ENCODE measurements at regions not wholly inside any gene's neighbourhood (a gene's known extent, or its start where the extent isn't known, plus 50 kb on each side); places are given as distances from the start of the nearest gene placed in this dataset.

DNA sequence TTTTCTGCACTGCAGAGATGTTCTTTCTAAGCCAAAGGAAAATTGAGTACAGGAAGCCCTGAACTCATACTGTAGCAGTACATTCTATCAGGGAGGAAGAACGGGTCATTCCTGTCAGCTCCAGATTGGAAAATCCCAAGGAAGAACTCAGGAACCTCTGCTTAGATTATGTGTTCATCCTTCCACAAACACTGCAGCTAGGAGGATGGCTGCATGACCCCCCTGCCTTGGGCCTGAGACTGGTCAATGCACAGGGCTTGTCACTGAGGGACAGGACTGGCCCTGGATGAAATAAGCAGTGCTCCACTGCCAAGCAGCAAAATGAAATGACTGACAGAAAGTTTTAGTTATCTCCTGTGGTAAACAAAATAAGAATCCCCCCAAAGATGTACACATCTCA, 1406.8 kb upstream of the TMEM132C start:
- no peak for TF ChIP-seq TAF1 (IDR thresholded peaks at IDR 0.05; ENCODE audit: low read depth)
- TF ChIP-seq EP300 (IDR thresholded peaks at IDR 0.05; ENCODE audit: borderline replicate concordance): no peak
- no peak for TF ChIP-seq USF1 (IDR thresholded peaks at IDR 0.05)

DNA sequence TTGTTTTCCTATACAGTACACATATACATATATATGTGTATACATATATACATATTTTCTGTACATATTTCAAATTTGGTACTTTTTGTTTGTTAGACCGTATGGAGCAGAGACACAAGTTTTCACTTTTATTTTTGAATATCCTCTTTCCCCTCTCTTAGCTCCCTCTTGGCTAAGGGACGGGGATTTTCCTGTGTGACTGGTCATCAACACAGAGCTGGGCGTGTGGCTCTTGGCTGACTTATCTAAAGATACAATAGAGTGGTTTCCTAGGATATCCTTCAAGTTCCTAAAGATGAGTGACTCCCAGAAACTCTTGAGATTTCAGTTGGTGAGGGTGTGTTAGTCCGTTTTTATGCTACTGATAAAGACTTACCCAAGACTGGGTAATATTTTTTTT, 1404.5 kb upstream of the TMEM132C start:
- TF ChIP-seq CEBPB (IDR thresholded peaks at IDR 0.05) (no peak), YY1 (IDR thresholded peaks at IDR 0.05; ENCODE audit: low read depth) (no peak), EGR1 (IDR thresholded peaks at IDR 0.05) (no peak), FOXM1 (IDR thresholded peaks at IDR 0.05; ENCODE audit: borderline replicate concordance, low read depth) (no peak), RAD21 (IDR thresholded peaks at IDR 0.05; ENCODE audit: low read depth) (no peak), NFIC (IDR thresholded peaks at IDR 0.05) (no peak), TCF12 (IDR thresholded peaks at IDR 0.05; ENCODE audit: low read depth) (no peak), TEAD4 (IDR thresholded peaks at IDR 0.05) (no peak), EP300 (IDR thresholded peaks at IDR 0.05; ENCODE audit: borderline replicate concordance) (no peak), CREB1 (IDR thresholded peaks at IDR 0.05; ENCODE audit: low read depth) (no peak), MAX (IDR thresholded peaks at IDR 0.05) (no peak), USF1 (IDR thresholded peaks at IDR 0.05) (no peak), TAF1 (IDR thresholded peaks at IDR 0.05; ENCODE audit: low read depth) (no peak), ZBTB7A (IDR thresholded peaks at IDR 0.05; ENCODE audit: low read depth) (no peak)
- TF ChIP-seq, protein P1, sequence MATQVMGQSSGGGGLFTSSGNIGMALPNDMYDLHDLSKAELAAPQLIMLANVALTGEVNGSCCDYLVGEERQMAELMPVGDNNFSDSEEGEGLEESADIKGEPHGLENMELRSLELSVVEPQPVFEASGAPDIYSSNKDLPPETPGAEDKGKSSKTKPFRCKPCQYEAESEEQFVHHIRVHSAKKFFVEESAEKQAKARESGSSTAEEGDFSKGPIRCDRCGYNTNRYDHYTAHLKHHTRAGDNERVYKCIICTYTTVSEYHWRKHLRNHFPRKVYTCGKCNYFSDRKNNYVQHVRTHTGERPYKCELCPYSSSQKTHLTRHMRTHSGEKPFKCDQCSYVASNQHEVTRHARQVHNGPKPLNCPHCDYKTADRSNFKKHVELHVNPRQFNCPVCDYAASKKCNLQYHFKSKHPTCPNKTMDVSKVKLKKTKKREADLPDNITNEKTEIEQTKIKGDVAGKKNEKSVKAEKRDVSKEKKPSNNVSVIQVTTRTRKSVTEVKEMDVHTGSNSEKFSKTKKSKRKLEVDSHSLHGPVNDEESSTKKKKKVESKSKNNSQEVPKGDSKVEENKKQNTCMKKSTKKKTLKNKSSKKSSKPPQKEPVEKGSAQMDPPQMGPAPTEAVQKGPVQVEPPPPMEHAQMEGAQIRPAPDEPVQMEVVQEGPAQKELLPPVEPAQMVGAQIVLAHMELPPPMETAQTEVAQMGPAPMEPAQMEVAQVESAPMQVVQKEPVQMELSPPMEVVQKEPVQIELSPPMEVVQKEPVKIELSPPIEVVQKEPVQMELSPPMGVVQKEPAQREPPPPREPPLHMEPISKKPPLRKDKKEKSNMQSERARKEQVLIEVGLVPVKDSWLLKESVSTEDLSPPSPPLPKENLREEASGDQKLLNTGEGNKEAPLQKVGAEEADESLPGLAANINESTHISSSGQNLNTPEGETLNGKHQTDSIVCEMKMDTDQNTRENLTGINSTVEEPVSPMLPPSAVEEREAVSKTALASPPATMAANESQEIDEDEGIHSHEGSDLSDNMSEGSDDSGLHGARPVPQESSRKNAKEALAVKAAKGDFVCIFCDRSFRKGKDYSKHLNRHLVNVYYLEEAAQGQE (IDR thresholded peaks at IDR 0.05; ENCODE audit: low read depth): no peak

GRCh38 chr12:126869644-126870043, 1397.3 kb upstream of the TMEM132C start:
- TF ChIP-seq CREB1 (IDR thresholded peaks at IDR 0.05; ENCODE audit: low read depth) (no peak), ZBTB7A (IDR thresholded peaks at IDR 0.05; ENCODE audit: low read depth) (no peak), EGR1 (IDR thresholded peaks at IDR 0.05) (no peak), EP300 (IDR thresholded peaks at IDR 0.05; ENCODE audit: borderline replicate concordance) (no peak)

- no peak for TF ChIP-seq ZBTB7A (IDR thresholded peaks at IDR 0.05; ENCODE audit: low read depth)
- TF ChIP-seq TEAD4 (IDR thresholded peaks at IDR 0.05): no peak
- TF ChIP-seq USF1 (IDR thresholded peaks at IDR 0.05): no peak
- TF ChIP-seq FOXM1 (IDR thresholded peaks at IDR 0.05; ENCODE audit: borderline replicate concordance, low read depth): no peak
- TF ChIP-seq CREB1 (IDR thresholded peaks at IDR 0.05; ENCODE audit: low read depth): no peak
- no peak for TF ChIP-seq TCF12 (IDR thresholded peaks at IDR 0.05; ENCODE audit: low read depth)
- TF ChIP-seq MAX (IDR thresholded peaks at IDR 0.05): no peak
- no peak for TF ChIP-seq CEBPB (IDR thresholded peaks at IDR 0.05)
- no peak for TF ChIP-seq EP300 (IDR thresholded peaks at IDR 0.05; ENCODE audit: borderline replicate concordance)
- no peak for TF ChIP-seq RAD21 (IDR thresholded peaks at IDR 0.05; ENCODE audit: low read depth)
- no peak for TF ChIP-seq TAF1 (IDR thresholded peaks at IDR 0.05; ENCODE audit: low read depth)
- TF ChIP-seq, protein P1 (IDR thresholded peaks at IDR 0.05; ENCODE audit: low read depth): no peak
- TF ChIP-seq EGR1 (IDR thresholded peaks at IDR 0.05): no peak
- no peak for TF ChIP-seq YY1 (IDR thresholded peaks at IDR 0.05; ENCODE audit: low read depth)
- no peak for TF ChIP-seq NFIC (IDR thresholded peaks at IDR 0.05)
Measured at GRCh38 chr12:126873701-126874100, 1393.3 kb upstream of the TMEM132C start.

- no peak for TF ChIP-seq CEBPB (IDR thresholded peaks at IDR 0.05)
- peak; percentile 59 for TF ChIP-seq RAD21 (IDR thresholded peaks at IDR 0.05; ENCODE audit: low read depth)
Measured at GRCh38 chr12:126874427-126875026, 1392.4 kb upstream of the TMEM132C start.

DNA sequence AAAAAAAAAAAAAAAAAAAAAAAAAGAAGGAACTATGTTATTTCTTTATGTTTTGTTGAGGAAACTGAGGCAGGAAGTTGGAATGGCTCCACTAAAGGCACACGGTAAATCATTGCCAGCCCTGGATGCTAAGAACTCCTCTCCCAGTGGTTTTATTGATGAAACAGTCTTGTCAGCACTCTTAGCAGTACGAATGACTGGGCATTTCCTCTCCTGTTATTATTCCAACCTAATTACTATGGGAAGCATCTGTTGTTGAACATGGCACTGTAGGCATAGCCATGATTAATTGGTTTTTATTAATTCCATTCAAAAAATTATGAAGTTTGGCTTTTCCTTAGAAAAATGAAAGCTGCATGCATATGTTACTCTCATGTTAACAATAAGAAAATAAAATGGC, 1387.1 kb upstream of the TMEM132C start:
- TF ChIP-seq CEBPB (IDR thresholded peaks at IDR 0.05) (no peak), ZBTB7A (IDR thresholded peaks at IDR 0.05; ENCODE audit: low read depth) (no peak), EGR1 (IDR thresholded peaks at IDR 0.05) (no peak), FOXM1 (IDR thresholded peaks at IDR 0.05; ENCODE audit: borderline replicate concordance, low read depth) (no peak), USF1 (IDR thresholded peaks at IDR 0.05) (no peak), TEAD4 (IDR thresholded peaks at IDR 0.05) (no peak), NFIC (IDR thresholded peaks at IDR 0.05) (no peak), TAF1 (IDR thresholded peaks at IDR 0.05; ENCODE audit: low read depth) (no peak), MAX (IDR thresholded peaks at IDR 0.05) (no peak), RAD21 (IDR thresholded peaks at IDR 0.05; ENCODE audit: low read depth) (no peak), TCF12 (IDR thresholded peaks at IDR 0.05; ENCODE audit: low read depth) (no peak), CREB1 (IDR thresholded peaks at IDR 0.05; ENCODE audit: low read depth) (no peak), EP300 (IDR thresholded peaks at IDR 0.05; ENCODE audit: borderline replicate concordance) (no peak), YY1 (IDR thresholded peaks at IDR 0.05; ENCODE audit: low read depth) (no peak)
- TF ChIP-seq, protein P1 (IDR thresholded peaks at IDR 0.05; ENCODE audit: low read depth): no peak
